ENCODE measurements at regions not wholly inside any gene's neighbourhood (a gene's known extent, or its start where the extent isn't known, plus 50 kb on each side); places are given as distances from the start of the nearest gene placed in this dataset.

DNA sequence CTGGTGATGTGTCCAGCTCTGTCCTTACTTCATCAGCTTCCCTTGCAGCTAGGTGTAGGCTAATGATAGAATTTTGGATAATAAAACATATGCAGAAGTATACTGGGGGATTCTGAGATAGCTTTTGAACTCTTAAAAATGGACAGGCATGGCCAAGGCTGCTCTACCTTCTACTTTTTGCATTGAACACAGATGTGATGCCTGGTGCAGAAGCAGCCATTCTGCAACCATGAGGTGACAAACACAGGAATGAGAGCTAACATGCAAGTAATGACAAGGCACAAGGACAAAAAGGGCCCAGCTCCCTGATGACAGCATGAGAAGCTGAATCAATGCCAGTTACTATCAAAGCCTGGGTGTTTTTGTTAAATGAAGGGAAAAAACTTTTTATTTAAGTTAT lies 686.5 kb upstream of the AUTS2 start:
- Histone ChIP-seq H3K27ac (no peak overlapping the region), H3K27me3 (no peaks in the 10 kb centered on the region), H3K36me3 (no peaks in the 10 kb centered on the region), H3K9me3 (no peaks in the 10 kb centered on the region), H3K4me3 (no peak overlapping the region), H3K4me1 (no peaks in the 10 kb centered on the region)
- DNase-seq (ENCODE audit: low spot score in 2 of 2), result no peak
- intact Hi-C loops (cut with DNase I), result no loop called here
- TF ChIP-seq, protein P1, sequence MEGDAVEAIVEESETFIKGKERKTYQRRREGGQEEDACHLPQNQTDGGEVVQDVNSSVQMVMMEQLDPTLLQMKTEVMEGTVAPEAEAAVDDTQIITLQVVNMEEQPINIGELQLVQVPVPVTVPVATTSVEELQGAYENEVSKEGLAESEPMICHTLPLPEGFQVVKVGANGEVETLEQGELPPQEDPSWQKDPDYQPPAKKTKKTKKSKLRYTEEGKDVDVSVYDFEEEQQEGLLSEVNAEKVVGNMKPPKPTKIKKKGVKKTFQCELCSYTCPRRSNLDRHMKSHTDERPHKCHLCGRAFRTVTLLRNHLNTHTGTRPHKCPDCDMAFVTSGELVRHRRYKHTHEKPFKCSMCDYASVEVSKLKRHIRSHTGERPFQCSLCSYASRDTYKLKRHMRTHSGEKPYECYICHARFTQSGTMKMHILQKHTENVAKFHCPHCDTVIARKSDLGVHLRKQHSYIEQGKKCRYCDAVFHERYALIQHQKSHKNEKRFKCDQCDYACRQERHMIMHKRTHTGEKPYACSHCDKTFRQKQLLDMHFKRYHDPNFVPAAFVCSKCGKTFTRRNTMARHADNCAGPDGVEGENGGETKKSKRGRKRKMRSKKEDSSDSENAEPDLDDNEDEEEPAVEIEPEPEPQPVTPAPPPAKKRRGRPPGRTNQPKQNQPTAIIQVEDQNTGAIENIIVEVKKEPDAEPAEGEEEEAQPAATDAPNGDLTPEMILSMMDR (IDR thresholded peaks at IDR 0.05), result no peak

DNA sequence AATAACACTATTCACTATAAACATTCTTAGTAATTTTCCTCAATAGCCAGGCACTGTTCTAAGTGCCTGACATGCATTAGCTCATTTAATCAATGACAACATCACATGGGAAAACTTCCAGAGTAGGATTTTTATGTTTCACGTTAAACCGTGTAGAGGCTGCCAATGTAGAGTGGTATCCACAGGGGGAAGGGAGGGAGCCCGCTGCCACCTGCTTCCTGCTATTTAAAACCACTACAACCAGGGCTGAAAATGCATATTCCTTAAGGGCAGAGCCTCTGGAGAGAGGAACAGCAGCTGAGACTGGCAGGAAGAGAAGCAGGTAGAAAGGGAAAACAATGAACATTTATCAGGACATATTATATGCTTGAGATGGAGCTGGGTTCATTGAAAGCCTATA lies 684.3 kb upstream of the AUTS2 start:
- TF ChIP-seq, protein P1 (IDR thresholded peaks at IDR 0.05), result no peak
- H3K4me1 ChIP-seq, result no peaks in the 10 kb centered on the region
- no peak overlapping the region for H3K27ac ChIP-seq
- DNase-seq (ENCODE audit: low spot score in 2 of 2), result no peak
- H3K36me3 ChIP-seq, result no peaks in the 10 kb centered on the region
- no peaks in the 10 kb centered on the region for H3K27me3 ChIP-seq
- intact Hi-C loops (cut with DNase I), result no loop called here
- H3K4me3 ChIP-seq, result no peak overlapping the region
- no peaks in the 10 kb centered on the region for H3K9me3 ChIP-seq

DNA sequence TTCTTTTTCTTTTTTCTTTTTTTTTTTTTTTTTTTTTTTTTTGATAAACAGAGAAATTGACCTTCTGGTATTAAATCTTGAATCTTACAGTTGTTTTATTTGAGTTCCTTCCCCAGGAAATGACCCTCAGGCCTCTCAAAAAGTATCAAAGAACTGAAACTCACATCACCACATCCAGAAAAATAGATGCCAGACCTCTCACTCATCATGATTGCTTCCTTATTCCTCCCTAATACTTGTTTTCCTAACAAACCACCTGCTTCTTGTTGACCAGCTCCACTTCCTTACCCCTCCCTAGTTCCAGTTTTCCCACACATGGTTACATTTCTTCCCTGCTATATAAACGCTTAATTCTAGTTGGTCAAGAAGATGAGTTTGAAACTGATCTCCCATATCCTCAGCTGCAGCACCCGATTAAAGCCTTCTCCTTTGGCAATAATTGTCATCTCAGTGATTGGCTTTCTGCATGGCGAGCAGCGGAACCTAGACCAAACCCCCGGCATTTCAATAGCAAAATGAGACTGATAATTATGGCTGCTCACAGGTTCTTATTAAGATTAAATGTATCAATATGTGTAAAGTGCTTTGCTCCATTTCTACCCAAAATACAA lies 681.1 kb upstream of the AUTS2 start:
- TF ChIP-seq, protein P1 (IDR thresholded peaks at IDR 0.05), result no peak
- peaks cover 0 to 10% of the 10 kb centered on the region in 2 donors for H3K9me3 ChIP-seq
- no peaks in the 10 kb centered on the region for H3K36me3 ChIP-seq
- intact Hi-C loops (cut with DNase I), result no loop called here
- no peaks in the 10 kb centered on the region for H3K4me1 ChIP-seq
- H3K27me3 ChIP-seq, result no peaks in the 10 kb centered on the region
- H3K4me3 ChIP-seq, result no peak overlapping the region
- no peak overlapping the region for H3K27ac ChIP-seq
- no peak for DNase-seq (ENCODE audit: low spot score in 2 of 2)

DNA sequence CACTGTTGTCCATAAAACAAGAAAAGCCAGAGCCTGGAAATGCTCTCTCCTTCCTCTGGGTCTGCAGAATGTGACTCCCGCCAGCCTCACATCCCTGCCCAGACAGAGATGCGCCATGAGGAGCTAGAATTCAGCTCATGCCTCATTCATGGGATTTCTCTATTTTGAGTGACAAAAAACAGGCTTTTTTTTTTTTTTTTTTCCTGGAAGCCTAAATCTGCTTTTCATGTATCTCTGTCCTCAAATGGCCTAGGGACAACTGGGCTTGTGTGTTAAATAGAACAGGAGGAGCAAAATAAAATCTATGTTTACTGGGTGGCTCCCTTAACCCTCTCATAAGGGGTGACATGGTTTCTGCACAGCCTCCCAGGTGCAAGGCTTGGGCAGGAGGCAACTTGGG lies 679.7 kb upstream of the AUTS2 start:
- H3K4me1 ChIP-seq, result no peaks in the 10 kb centered on the region
- DNase-seq (ENCODE audit: low spot score in 2 of 2), result no peak
- H3K27me3 ChIP-seq, result no peaks in the 10 kb centered on the region
- H3K36me3 ChIP-seq, result no peaks in the 10 kb centered on the region
- H3K27ac ChIP-seq, result no peak overlapping the region
- H3K9me3 ChIP-seq, result peaks cover 0 to 16% of the 10 kb centered on the region in 2 donors
- intact Hi-C loops (cut with DNase I), result no loop called here
- TF ChIP-seq, protein P1 (IDR thresholded peaks at IDR 0.05), result no peak
- no peak overlapping the region for H3K4me3 ChIP-seq

DNA sequence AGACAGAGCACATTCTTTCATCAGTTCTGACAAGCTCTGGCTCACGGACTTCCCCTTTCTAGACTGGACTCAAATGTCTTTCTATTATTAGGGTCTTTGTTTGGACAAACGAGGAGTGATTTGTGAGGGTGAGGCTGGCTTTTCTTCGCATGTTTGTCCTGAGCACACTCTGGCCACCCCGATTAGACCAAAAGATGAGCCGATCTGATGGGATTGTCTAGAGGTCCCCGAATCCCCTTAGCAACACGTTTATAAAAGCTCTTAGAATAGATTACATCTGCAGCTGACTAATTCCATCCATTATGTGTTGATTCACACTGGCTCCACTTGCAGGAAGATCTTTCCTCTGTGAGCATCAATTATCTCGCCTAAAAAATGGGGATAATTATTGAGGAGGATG lies 675.4 kb upstream of the AUTS2 start:
- intact Hi-C loops (cut with DNase I), result no loop called here

More for the DNA sequence above, 675.4 kb upstream of the AUTS2 start:
- TF ChIP-seq, protein P1 (IDR thresholded peaks at IDR 0.05), result no peak
- Histone ChIP-seq H3K4me3 (no peak overlapping the region), H3K36me3 (no peaks in the 10 kb centered on the region), H3K27ac (no peak overlapping the region), H3K4me1 (no peaks in the 10 kb centered on the region), H3K9me3 (peaks cover 0 to 16% of the 10 kb centered on the region in 2 donors), H3K27me3 (no peaks in the 10 kb centered on the region)
- no peak for DNase-seq (ENCODE audit: low spot score in 2 of 2)
